CD4-positive, alpha-beta T cell treated with Interleukin-15 for 1 hour (primary cell): ENCODE measurements at regions not wholly inside any gene's neighbourhood (a gene's known extent, or its start where the extent isn't known, plus 50 kb on each side); places are given as distances from the start of the nearest gene placed in this dataset.
A peak's percentile ranks its signal among the peaks of the same experiment; 100 is the strongest.

ENCODE experiments used
- DNase-seq: peaks from one replicate; pipeline ENCODE4 v3.0.0-alpha.2; 2020

- DNase-seq: no peak
Measured at GRCh38 chr6:163725008-163725941, 310.8 kb downstream of the QKI start.

GRCh38 chr6:163724196-163724595, 309.7 kb downstream of the QKI start:
- DNase-seq: no peak

DNA sequence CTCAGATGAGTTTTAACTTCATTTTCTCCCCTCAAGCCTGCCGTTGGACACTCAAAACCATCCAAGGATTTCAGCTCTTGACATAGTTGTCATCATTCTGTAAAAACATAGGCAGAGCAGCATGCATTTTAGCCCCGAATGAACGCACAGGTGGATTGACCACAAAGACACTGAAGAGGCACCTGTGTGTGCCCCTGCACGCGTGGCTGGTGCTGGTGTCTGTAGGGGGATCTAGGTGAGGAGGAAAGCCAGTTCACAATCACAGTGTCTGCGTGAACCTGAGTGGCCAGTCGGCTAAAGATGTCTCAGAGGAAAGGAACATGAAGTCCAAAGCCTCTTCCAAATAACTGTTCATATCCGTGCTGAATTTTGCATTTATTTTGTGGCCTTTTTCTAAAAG, 309.2 kb downstream of the QKI start:
- no peak for DNase-seq

DNA sequence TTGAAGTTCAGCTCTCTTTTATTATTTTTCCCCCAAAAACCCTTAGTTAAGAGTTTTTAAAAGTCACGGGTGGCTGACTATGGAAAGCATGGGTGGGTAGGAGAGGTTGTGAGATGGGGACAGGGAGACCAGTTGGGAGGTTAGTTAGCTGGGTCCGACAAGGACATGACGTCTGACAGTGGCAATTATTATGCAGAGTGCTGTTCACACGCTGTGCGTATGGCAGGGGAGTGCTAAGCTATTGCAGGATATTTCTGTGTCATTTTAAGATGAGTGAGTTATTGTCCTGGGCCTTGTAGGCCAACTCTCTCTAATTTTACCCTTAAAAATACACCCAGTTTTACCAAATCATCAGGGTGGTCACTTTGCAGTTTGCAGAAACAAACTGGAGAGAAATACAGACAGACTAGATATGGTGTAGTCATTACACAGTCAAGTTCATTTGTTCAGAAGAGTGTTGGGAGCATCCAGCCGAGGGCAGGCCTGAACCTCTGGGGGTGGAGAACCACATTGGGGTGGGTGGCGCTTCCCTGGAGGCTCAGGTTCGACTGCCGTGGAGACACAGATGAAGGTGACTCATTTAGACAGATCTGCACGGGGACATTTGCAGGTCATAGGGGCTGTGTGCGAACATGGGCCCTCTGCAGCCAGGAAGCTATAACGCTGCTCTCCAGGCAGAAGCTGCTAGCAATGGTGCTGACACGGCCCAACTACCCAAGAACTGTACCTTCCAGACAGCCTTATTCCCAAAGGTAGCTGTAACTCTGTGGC, 307.6 kb downstream of the QKI start:
- no peak for DNase-seq

- no peak for DNase-seq
Measured at GRCh38 chr6:163721435-163721834, 306.9 kb downstream of the QKI start.

DNA sequence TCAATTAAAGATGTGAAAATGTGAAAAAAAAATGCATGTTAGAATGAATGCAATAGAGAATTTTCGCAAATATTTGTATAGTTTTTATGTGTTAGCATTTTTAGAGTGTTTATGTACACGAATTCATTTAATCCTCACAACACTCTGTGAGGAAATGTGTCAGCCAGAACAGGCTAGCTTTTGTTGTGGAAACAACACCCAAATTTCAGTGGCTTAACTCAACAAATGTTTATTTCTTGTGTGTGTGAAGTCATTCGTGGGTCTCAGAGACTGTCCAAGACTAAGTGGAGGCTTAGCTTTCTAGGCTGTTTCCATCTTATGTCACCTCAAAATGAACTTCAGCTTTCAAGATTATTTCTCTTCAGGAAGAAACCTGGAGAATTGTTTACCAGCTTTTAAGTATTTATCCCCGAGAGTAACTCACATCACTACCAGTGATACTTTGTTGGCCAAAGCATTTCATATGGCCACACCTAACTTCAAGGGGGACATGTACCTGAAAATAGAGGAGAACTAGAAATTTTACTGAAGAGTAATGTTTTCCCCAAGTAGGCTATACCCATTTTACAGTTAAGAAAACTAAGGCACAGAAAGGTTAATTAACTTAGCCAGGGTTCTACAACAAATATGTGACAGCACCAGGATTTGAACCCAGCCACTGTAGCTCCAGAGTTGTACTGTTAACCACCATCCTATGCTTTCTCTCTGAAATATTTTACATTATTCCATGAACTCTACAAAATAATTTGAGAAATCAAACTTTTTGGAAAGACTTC, 306.1 kb downstream of the QKI start:
- DNase-seq: no peak

- no peak for DNase-seq
Measured at GRCh38 chr6:163720005-163720404, 305.5 kb downstream of the QKI start.

DNA sequence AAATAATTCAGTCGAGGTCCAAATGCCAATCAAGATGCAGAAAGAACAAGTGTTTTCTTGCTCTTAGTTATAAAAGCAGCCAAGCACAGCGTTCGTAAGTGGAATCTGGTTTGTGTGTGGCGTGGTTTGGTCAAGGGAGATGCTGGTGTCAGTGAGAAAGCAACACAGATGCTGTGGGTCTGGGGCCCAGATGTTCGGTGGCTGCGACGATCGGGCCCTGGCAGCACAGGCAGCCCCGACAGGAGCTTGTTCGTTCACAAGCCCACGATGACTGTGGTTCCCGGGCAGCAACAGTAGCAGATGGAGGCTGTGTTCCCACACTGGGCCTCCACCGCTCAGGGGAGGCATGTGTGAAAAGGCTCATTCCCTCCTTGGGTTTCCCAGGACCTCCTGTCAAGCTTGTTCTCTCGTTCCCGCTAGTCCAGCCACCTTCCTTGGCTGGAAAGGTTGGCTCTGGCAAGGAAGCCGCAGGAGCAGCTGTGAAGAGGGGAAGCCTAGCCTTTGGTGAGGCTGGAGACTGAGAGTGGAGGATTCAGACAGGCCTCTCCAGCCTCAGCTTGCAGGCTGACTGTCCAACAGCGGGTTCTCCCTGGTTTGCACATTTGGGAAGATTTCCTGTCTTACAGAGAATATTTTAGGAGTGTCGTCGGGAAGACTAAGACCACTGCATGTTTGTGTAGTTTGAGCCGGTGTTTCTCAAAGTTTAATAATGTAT, 304.7 kb downstream of the QKI start:
- DNase-seq: no peak

DNA sequence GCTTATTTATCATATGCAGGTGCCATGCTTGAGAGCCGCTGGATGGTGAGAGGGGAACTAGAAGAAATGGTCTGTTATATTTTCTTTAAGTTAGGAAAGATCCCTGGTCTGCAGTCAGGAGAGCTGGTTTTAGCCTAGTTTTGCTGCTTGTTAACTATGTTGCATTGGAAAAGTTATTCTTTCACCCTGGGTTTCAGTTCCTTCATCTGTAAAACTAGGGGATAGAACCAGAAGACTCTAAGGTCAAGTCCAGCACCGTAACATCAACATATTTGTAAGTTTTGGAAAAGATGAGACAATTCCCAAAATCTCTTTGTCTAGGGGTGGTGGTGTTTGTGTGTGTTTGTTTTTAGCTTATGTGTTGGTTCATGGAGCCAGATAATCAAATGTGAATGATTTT, 304.0 kb downstream of the QKI start:
- no peak for DNase-seq

GRCh38 chr6:163717106-163717764, 302.7 kb downstream of the QKI start:
- DNase-seq: no peak

GRCh38 chr6:163716690-163717089, 302.2 kb downstream of the QKI start:
- peak; percentile 27 for DNase-seq

DNA sequence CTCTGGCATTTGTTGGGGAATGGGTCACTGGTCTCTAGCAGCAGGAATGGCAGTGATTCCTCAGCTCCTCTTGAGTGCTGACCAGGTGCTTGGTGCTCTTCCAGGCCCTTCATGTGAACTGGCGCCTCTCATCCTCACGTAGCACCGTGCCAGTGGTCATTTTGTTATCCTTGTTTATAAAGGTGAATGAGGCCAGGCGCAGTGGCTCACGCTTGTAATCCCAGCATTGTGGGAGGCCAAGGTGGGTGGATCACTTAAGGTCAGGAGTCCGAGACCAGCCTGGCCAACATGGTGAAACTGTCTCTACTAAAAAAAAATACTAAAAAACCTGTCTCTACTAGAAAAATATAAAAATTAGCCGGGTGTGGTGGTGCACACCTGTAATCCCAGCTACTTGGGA, 301.3 kb downstream of the QKI start:
- DNase-seq: no peak

- DNase-seq: no peak
Measured at GRCh38 chr6:163714179-163714578, 299.7 kb downstream of the QKI start.

GRCh38 chr6:163712981-163713380, 298.5 kb downstream of the QKI start:
- DNase-seq: no peak

GRCh38 chr6:163712566-163712961, 298.0 kb downstream of the QKI start:
- DNase-seq: no peak

DNA sequence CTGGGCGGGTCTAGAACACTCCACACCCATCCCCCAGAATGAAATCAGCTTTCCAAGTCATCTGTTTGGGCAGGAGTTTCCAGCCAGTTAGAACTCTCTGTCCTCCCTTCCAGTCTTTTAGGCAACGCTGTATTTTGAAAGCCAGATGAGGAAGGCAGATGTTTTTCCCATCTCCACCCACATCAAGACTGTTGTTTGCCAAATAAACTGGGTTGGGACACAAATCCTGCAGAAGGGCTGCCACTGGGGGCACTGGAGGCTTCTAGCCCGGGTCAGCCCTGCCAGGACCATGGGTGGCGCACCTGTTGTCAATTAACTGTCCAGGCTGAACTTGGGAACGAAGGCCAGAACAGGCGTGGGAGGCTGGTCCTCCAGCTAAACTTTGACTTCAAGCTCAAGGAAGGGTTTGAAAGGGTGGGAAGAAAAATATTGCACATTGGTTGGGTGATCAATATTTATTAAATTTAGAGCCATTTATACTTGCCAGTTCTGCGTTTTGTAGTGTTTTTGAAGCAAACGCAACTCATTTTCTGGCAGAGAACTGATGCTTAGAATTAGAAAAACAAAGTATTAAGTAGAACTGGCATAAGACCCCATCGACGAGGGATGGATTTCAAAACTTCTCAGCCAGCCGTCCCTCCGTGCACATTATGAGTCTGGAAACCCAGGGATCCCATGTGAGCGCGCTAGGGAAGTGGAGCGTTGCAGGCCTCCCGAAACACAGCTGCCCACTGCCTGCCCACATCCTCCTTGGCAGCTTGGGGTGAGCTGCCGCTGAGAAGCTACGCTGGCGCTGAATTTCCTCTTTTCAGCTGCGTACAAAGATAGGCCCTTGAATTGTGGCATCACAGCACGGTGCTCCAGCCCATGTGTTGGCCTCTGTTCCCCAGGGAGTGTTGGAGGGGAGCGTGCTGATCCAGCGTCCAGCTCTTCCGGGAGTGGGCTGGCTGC, 297.4 kb downstream of the QKI start:
- DNase-seq: peak; percentile 59

DNA sequence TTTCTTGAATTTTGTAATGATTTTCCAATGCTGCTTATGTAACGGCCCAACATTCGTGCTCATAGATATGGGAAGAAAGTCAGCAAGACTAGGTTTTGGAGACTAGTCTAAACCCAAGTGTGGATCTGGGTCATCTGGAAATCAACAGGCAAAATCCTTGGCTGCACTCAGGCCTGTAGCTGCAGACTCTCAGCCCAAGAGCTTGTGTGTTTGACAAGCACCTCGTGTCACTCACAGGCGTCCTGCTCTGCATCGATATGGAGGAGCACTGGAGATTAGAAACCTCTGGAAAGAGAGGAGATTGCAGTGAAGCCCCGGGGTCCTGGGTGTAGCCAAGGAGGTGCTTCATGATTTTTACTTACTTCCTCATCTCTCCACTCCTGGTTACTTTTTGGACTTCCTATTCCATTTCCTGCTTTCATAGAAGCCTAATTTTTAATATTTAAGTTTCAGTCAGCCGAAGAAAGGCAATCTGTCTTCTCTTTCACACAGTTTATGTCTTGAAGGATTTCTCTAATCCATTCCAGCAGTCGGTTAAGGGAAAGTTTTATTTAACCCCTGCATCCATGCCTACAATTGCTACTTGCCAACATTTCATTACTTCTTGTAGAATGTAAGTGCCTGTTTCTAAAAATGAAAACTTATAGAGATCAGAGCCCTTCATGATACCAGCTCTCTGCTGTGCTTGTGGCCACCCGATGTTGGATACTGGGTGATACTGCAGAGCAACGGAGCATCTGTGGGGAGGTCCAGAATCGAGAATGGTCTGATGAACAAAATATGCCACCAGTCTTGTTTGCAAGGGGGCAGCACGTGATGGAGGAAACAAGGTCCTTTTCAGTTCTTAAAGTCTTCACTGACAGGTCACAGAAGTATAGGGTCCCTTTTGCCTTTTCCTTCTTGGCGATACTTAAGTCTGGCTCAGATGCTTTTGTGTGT, 296.3 kb downstream of the QKI start:
- DNase-seq: no peak

GRCh38 chr6:163709693-163710092, 295.2 kb downstream of the QKI start:
- no peak for DNase-seq

DNA sequence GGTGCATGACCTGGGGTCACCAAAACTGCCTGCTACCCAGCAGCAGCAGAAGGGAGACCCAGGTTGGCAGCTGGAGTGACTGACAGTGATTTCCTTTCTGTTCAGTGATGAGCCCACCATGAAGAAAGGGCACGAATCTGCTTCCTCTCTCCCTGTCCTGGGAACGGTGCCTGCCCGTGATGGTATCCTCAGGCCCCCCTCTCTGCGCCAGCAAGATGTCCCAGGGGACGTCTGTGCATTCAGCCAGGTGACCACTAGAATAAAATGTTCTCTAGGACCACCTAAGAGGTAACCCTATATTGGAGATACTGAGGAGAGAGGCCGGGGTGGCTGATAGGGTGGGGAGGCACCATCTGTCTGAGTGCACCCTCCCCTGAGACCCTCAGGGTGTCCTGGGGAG, 294.7 kb downstream of the QKI start:
- no peak for DNase-seq

DNA sequence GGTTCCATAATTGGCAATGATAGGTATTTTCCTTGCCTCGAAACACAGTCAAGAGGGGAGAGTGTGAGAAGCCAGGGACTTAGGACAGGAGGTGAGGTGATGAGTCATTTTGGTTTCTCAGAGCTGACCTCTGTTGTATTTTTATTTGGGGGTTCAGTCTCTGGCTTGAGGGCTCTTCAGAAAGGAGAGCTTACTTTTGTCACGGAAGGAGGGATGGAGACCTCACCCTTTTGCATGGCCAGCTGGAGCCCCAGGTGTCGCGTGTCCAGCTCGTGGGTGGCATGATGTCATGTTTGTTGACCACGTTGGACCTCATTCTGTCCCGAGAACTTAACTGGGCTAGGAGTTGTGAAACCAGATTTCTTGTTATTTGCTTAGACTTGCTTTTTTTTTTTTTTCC, 293.9 kb downstream of the QKI start:
- DNase-seq: no peak
